GM19099 (cell line): ENCODE measurements at regions not wholly inside any gene's neighbourhood (a gene's known extent, or its start where the extent isn't known, plus 50 kb on each side); places are given as distances from the start of the nearest gene placed in this dataset.

Experiments used
- POLR2A ChIP-seq: IDR thresholded peaks from 3 replicates; pipeline ENCODE4 v1.6.1; 2011; ENCODE audit warnings: low read depth; ENCODE audit not compliant: insufficient read length; ENCODE audit errors: extremely low read depth

- TF ChIP-seq POLR2A: no peak
These were observed 65.8 kb upstream of the LINGO1 start for GRCh38 chr15:77698481-77698880.

GRCh38 chr15:77697893-77698292 is 65.2 kb upstream of the LINGO1 start:
- TF ChIP-seq POLR2A: no peak

- no peak for TF ChIP-seq POLR2A
These were observed 64.2 kb upstream of the LINGO1 start for GRCh38 chr15:77696871-77697270.

GRCh38 chr15:77695961-77696582 is 63.4 kb upstream of the LINGO1 start:
- TF ChIP-seq POLR2A: no peak

- no peak for TF ChIP-seq POLR2A
These were observed 62.8 kb upstream of the LINGO1 start for GRCh38 chr15:77695548-77695947.

- TF ChIP-seq POLR2A: no peak
These were observed 60.9 kb upstream of the LINGO1 start for GRCh38 chr15:77693576-77693975.

- no peak for TF ChIP-seq POLR2A
These were observed 59.9 kb upstream of the LINGO1 start for GRCh38 chr15:77692614-77693013.

GRCh38 chr15:77691607-77692006 is 58.9 kb upstream of the LINGO1 start:
- no peak for TF ChIP-seq POLR2A

- no peak for TF ChIP-seq POLR2A
These were observed 57.1 kb upstream of the LINGO1 start for GRCh38 chr15:77689821-77690220.

- no peak for TF ChIP-seq POLR2A
These were observed 56.0 kb upstream of the LINGO1 start for GRCh38 chr15:77688693-77689092.

- TF ChIP-seq POLR2A: no peak
These were observed 55.6 kb upstream of the LINGO1 start for GRCh38 chr15:77688266-77688665.

GRCh38 chr15:77685082-77685815 is 52.5 kb upstream of the LINGO1 start:
- no peak for TF ChIP-seq POLR2A

- TF ChIP-seq POLR2A: no peak
These were observed 51.8 kb upstream of the LINGO1 start for GRCh38 chr15:77684341-77685081.

- no peak for TF ChIP-seq POLR2A
These were observed 49.9 kb upstream of the LINGO1 start for GRCh38 chr15:77682564-77682963.
